HepG2 (cell line): ENCODE measurements at regions not wholly inside any gene's neighbourhood (a gene's known extent, or its start where the extent isn't known, plus 50 kb on each side); places are given as distances from the start of the nearest gene placed in this dataset.
A peak's percentile ranks its signal among the peaks of the same experiment; 100 is the strongest.

Source experiments
- BCL6 ChIP-seq: IDR thresholded peaks from 2 replicates; pipeline ENCODE4 v1.6.1; 2016; ENCODE audit warnings: missing genetic modification reagents, missing compliant biosample characterization
- CSRNP1 ChIP-seq: sonication (generic); formaldehyde crosslinking; IDR thresholded peaks from 2 replicates; pipeline ENCODE4 v1.8.1; 2023; ENCODE audit warnings: mild to moderate bottlenecking, missing genetic modification reagents
- E2F1 ChIP-seq: sonication (generic); formaldehyde crosslinking; IDR thresholded peaks from 2 replicates; pipeline ENCODE4 v1.5.0; 2020; ENCODE audit warnings: missing genetic modification reagents
- EHMT2 ChIP-seq: fragments of 200-600 bp; sonication (generic); IDR thresholded peaks from 2 replicates; pipeline ENCODE4 v1.7.0; 2017; ENCODE audit warnings: antibody characterized with exemption, low read depth, low read length, borderline replicate concordance
- FOXA1 ChIP-seq, 2 experiments: fragments of 450-650 bp in 1 of 2; sonication (generic) in 1 of 2; formaldehyde crosslinking in 1 of 2; IDR thresholded peaks; 2 replicates each; pipeline versions ENCODE4 v1.4.0 to v1.6.1; 2016 to 2020; ENCODE audit warnings: missing genetic modification reagents in 1 of 2
- FOXK1 ChIP-seq: sonication (generic); formaldehyde crosslinking; IDR thresholded peaks from 2 replicates; pipeline ENCODE4 v1.4.0; 2020; ENCODE audit warnings: low read depth, missing genetic modification reagents, borderline replicate concordance
- GABPA ChIP-seq, 2 experiments: IDR thresholded peaks; 2 replicates each; pipeline ENCODE4 v1.6.1; 2011 to 2016; ENCODE audit warnings: low read depth in 2 of 2, low read length in 1 of 2, missing biosample characterization in 1 of 2, missing genetic modification characterization in 1 of 2
- HNF4A ChIP-seq: sonication (generic); formaldehyde crosslinking; IDR thresholded peaks from 2 replicates; pipeline ENCODE4 v1.4.0; 2020; ENCODE audit warnings: missing genetic modification reagents
- ISL2 ChIP-seq: sonication (generic); formaldehyde crosslinking; IDR thresholded peaks from 2 replicates; pipeline ENCODE4 v1.5.0; 2020; ENCODE audit warnings: missing genetic modification reagents
- KAT2B ChIP-seq: fragments of 150-350 bp; IDR thresholded peaks from 2 replicates; pipeline ENCODE4 v1.6.1; 2014; ENCODE audit warnings: low read depth, low read length, borderline replicate concordance
- KLF6 ChIP-seq: IDR thresholded peaks from 2 replicates; pipeline ENCODE4 v1.8.0; 2016; ENCODE audit warnings: missing biosample characterization, missing genetic modification reagents
- NCOR1 ChIP-seq: fragments of 200-600 bp; sonication (generic); IDR thresholded peaks from 2 replicates; pipeline ENCODE4 v1.7.0; 2017; ENCODE audit warnings: antibody characterized with exemption, low read length, borderline replicate concordance
- RAD21 ChIP-seq: fragments of 450-650 bp; formaldehyde crosslinking; IDR thresholded peaks from 2 replicates; pipeline ENCODE4 v1.5.0; 2020; ENCODE audit warnings: mild to moderate bottlenecking
- RXRB ChIP-seq: IDR thresholded peaks from 2 replicates; pipeline ENCODE4 v1.6.1; 2016; ENCODE audit warnings: borderline replicate concordance, missing genetic modification reagents, missing compliant biosample characterization
- TCF7 ChIP-seq: sonication (generic); IDR thresholded peaks from 2 replicates; pipeline ENCODE4 v1.6.1; 2016; ENCODE audit warnings: antibody characterized with exemption, low read depth
- THAP11 ChIP-seq: IDR thresholded peaks from 2 replicates; pipeline ENCODE4 v1.6.1; 2016; ENCODE audit warnings: missing biosample characterization, missing genetic modification reagents
- ZBTB3 ChIP-seq: sonication (generic); formaldehyde crosslinking; IDR thresholded peaks from 2 replicates; pipeline ENCODE4 v1.4.0; 2020; ENCODE audit warnings: low read depth, mild to moderate bottlenecking, moderate library complexity, missing genetic modification reagents, borderline replicate concordance
- ZBTB34 ChIP-seq: sonication (generic); formaldehyde crosslinking; IDR thresholded peaks from 2 replicates; pipeline ENCODE4 v1.8.0; 2022; ENCODE audit warnings: mild to moderate bottlenecking, missing genetic modification reagents
- ZNF12 ChIP-seq: sonication (generic); formaldehyde crosslinking; IDR thresholded peaks from 2 replicates; pipeline ENCODE4 v1.5.0; 2020; ENCODE audit warnings: missing genetic modification reagents
- ZNF20 ChIP-seq: sonication (generic); formaldehyde crosslinking; IDR thresholded peaks from 2 replicates; pipeline ENCODE4 v1.4.0; 2020; ENCODE audit warnings: mild to moderate bottlenecking, moderate library complexity, missing genetic modification reagents
- ZNF224 ChIP-seq: sonication (generic); formaldehyde crosslinking; IDR thresholded peaks from 2 replicates; pipeline ENCODE4 v1.5.0; 2020; ENCODE audit warnings: mild to moderate bottlenecking, missing genetic modification reagents
- ZNF234 ChIP-seq: sonication (generic); formaldehyde crosslinking; conservative IDR thresholded peaks from 2 replicates; pipeline ENCODE4 v1.5.1; 2020; ENCODE audit warnings: mild to moderate bottlenecking, missing genetic modification reagents
- ZNF331 ChIP-seq: sonication (generic); formaldehyde crosslinking; IDR thresholded peaks from 2 replicates; pipeline ENCODE4 v1.4.0; 2020; ENCODE audit warnings: missing genetic modification reagents
- ZNF558 ChIP-seq: sonication (generic); formaldehyde crosslinking; IDR thresholded peaks from 2 replicates; pipeline ENCODE4 v1.9.0; 2022; ENCODE audit warnings: mild to moderate bottlenecking, missing genetic modification reagents, borderline replicate concordance
- ZNF781 ChIP-seq: sonication (generic); formaldehyde crosslinking; IDR thresholded peaks from 2 replicates; pipeline ENCODE4 v1.5.1; 2020; ENCODE audit warnings: borderline replicate concordance, mild to moderate bottlenecking, missing genetic modification reagents; ENCODE audit errors: not compliant biosample characterization
- TF ChIP-seq, protein P1 (sequence below): IDR thresholded peaks from 2 replicates; pipeline ENCODE4 v1.6.1; 2016; ENCODE audit warnings: low read depth, borderline replicate concordance

DNA sequence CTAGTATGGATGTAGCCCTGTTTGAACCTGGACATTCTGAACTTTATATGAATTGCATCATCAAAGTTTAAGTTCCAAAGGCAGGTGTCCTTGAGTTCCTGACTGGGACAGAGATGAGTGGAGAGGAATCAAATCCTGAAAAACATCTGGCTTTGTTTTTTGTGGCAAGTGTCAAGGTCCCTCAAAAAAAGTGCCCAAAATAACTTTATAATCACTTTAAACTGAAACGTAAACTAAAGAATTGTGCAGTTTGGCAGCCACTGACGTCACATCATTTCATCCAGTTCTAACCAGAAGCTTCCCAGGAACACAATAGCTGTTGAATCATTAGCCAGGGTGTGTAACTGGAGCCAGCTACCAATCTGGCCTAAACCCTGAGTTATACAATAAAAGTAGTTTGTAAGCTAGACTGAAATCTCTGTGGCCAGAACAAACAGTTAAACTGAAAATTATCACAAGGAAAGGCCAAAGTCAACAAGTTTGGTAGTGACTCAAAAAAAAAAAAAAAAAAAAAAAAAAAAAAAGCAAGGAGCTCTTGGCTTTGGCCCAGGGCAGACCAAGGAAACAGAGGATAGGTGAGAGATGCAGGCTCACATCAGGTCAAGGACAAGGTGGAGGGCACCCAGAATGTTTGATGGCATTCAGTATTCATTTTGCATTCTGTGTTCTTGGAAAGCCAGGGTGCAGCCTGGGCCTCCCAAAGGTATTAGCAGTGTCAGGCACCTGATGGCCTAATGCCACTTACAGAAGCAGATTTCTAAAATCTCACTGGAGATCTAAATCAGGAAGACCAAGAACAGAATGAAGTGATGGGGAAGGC lies 74.3 kb downstream of the TNFSF18 start (continued):
- peak; percentile 6; the same call in 1 of the 2 replicates for TF ChIP-seq ZNF12 (CRISPR knock-in tag)
- TF ChIP-seq ZBTB34 (CRISPR knock-in tag) = peak; percentile 60; the same call in 1 of the 2 replicates
- TF ChIP-seq ZNF558 (CRISPR knock-in tag) = no peak
- TF ChIP-seq THAP11 = peak; percentile 26
- TF ChIP-seq RXRB (CRISPR knock-in tag) = peak; percentile 84
- no peak for TF ChIP-seq ZNF234 (CRISPR knock-in tag)
- TF ChIP-seq CSRNP1 = no peak
- no peak for TF ChIP-seq GABPA (IDR thresholded peaks at IDR 0.05; ENCODE audit: low read depth, low read length)
- TF ChIP-seq GABPA (CRISPR knock-in tag; IDR thresholded peaks at IDR 0.05; ENCODE audit: low read depth) = 0 out of 2 replicates have a peak, but pooled peaks have one; percentile 13
- peak; percentile 76; the same call in 1 of the 2 replicates for TF ChIP-seq EHMT2
- peak; percentile 91 for TF ChIP-seq BCL6 (CRISPR knock-in tag)
- TF ChIP-seq ZNF224 (CRISPR knock-in tag) = 0 out of 2 replicates have a peak, but pooled peaks have one; percentile 43
- peak; percentile 60; the same call in 1 of the 2 replicates for TF ChIP-seq ISL2 (CRISPR knock-in tag)
- no peak for TF ChIP-seq ZNF20 (CRISPR knock-in tag)
- TF ChIP-seq, protein P1, sequence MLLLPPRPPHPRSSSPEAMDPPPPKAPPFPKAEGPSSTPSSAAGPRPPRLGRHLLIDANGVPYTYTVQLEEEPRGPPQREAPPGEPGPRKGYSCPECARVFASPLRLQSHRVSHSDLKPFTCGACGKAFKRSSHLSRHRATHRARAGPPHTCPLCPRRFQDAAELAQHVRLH (CRISPR knock-in tag) = 0 out of 2 replicates have a peak, but pooled peaks have one; percentile 42
- peak; percentile 82; the same call in 1 of the 2 replicates for TF ChIP-seq NCOR1
- TF ChIP-seq KLF6 = 0 out of 2 replicates have a peak, but pooled peaks have one; percentile 37
- TF ChIP-seq FOXK1 = peak; percentile 64
- TF ChIP-seq E2F1 = no peak
- TF ChIP-seq ZNF781 (CRISPR knock-in tag) = no peak
- peak; percentile 50; the same call in 1 of the 2 replicates for TF ChIP-seq ZNF331
- TF ChIP-seq RAD21 = no peak
- TF ChIP-seq FOXA1 (IDR thresholded peaks at IDR 0.05) = no peak
- TF ChIP-seq FOXA1 (CRISPR knock-in tag; IDR thresholded peaks at IDR 0.05) = peak; percentile 55
- TF ChIP-seq KAT2B = no peak
- TF ChIP-seq TCF7 = peak; percentile 34; the same call in 1 of the 2 replicates
- TF ChIP-seq HNF4A = peak; percentile 74
- 0 out of 2 replicates have a peak, but pooled peaks have one; percentile 40 for TF ChIP-seq ZBTB3
